Renal pelvis (tissue), 1 donor: ENCODE measurements at regions not wholly inside any gene's neighbourhood (a gene's known extent, or its start where the extent isn't known, plus 50 kb on each side); places are given as distances from the start of the nearest gene placed in this dataset.

ENCODE experiments used
- DNase-seq: peaks from one replicate; pipeline ENCODE4 v3.0.0-alpha.2; 2013

- no peak for DNase-seq
These were observed 152.8 kb upstream of the CST7 start for GRCh38 chr20:24796236-24796635.

GRCh38 chr20:24797113-24797512, 152.0 kb upstream of the CST7 start:
- no peak for DNase-seq

- DNase-seq = no peak
These were observed 151.1 kb upstream of the CST7 start for GRCh38 chr20:24797745-24798655.

- no peak for DNase-seq
These were observed 150.0 kb upstream of the CST7 start for GRCh38 chr20:24798930-24799705.

GRCh38 chr20:24799971-24800580, 149.0 kb upstream of the CST7 start:
- DNase-seq = no peak

- DNase-seq = no peak
These were observed 146.7 kb upstream of the CST7 start for GRCh38 chr20:24802286-24802820.

GRCh38 chr20:24804481-24805206, 144.4 kb upstream of the CST7 start:
- no peak for DNase-seq

- DNase-seq = no peak
These were observed 143.4 kb upstream of the CST7 start for GRCh38 chr20:24805456-24806238.

GRCh38 chr20:24806705-24807676, 142.1 kb upstream of the CST7 start:
- DNase-seq = no peak

GRCh38 chr20:24808616-24809015, 140.5 kb upstream of the CST7 start:
- no peak for DNase-seq

- DNase-seq = no peak
These were observed 139.5 kb upstream of the CST7 start for GRCh38 chr20:24809606-24810005.

- no peak for DNase-seq
These were observed 138.2 kb upstream of the CST7 start for GRCh38 chr20:24810676-24811407.

- no peak for DNase-seq
These were observed 136.7 kb upstream of the CST7 start for GRCh38 chr20:24812373-24812772.

- DNase-seq = no peak
These were observed 136.0 kb upstream of the CST7 start for GRCh38 chr20:24813080-24813479.

- no peak for DNase-seq
These were observed 135.6 kb upstream of the CST7 start for GRCh38 chr20:24813496-24813895.

- DNase-seq = no peak
These were observed 135.1 kb upstream of the CST7 start for GRCh38 chr20:24813936-24814335.

GRCh38 chr20:24814556-24815195, 134.4 kb upstream of the CST7 start:
- no peak for DNase-seq

GRCh38 chr20:24815196-24815815, 133.8 kb upstream of the CST7 start:
- no peak for DNase-seq
